PC-3 (cell line): ENCODE measurements at regions not wholly inside any gene's neighbourhood (a gene's known extent, or its start where the extent isn't known, plus 50 kb on each side); places are given as distances from the start of the nearest gene placed in this dataset.

Experiments used
- CTCF ChIP-seq: fragments of 300-600 bp; sonication (generic); conservative IDR thresholded peaks from 2 replicates; pipeline ENCODE4 v1.5.1; 2017; ENCODE audit warnings: antibody characterized with exemption, low read depth, mild to moderate bottlenecking, low read length
- EZH2phosphoT487 ChIP-seq: fragments of 300-600 bp; sonication (generic); IDR thresholded peaks from 2 replicates; pipeline ENCODE4 v1.6.1; 2018; ENCODE audit warnings: mild to moderate bottlenecking, antibody characterized with exemption, low read length, borderline replicate concordance

GRCh38 chr12:61974461-61974860 lies 285.7 kb upstream of the USP15 start:
- TF ChIP-seq CTCF, result no peak
- TF ChIP-seq EZH2phosphoT487, result no peak
